HG03378 (cell line): ENCODE measurements at regions not wholly inside any gene's neighbourhood (a gene's known extent, or its start where the extent isn't known, plus 50 kb on each side); places are given as distances from the start of the nearest gene placed in this dataset.
"Not testable (repeated sequence)": the region's sequence is repeated elsewhere in the genome, so short reads cannot be mapped to it uniquely, and the experiment has no call there.

Experiments used
- ATAC-seq: cut with Tn5 transposase; IDR thresholded peaks from one replicate; pipeline ENCODE4 v1.9.1; 2021; ENCODE audit warnings: mild to moderate bottlenecking, moderate library complexity; ENCODE audit not compliant: unreplicated experiment

DNA sequence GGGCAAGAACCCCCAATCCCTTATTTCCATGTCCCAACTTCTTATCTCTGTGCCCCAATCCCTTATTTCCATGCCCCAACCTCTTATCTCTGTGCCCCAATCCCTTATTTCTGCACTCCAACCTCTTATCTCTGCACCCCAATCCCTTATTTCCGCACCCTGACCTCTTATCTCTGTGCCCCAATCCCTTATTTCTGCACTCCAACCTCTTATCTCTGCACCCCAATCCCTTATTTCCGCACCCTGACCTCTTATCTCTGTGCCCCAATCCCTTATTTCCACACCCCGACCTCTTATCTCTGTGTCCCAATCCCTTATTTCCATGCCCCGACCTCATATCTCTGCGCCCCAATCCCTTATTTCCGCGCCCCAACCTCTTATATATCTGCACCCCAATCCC is 150.8 kb upstream of the NR4A3 start:
- not testable (repeated sequence) for ATAC-seq

DNA sequence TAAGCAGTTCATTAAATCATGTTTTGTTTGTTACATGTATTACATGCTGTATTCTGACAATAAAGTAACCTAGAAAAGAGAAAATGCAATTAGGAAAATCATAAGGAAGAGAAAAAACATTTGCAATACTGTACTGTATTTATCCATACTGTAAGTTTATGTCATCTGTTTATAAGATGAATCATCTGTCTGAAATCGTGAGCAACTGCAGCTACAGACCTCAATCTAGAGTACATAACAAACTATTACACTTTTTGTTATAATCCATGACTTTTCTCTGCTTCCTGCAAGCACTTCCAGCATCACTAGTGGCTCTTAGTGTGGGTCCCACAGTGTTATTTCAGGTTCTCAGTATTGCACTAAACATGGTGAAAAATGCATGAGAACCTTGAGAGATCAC is 144.4 kb upstream of the NR4A3 start:
- ATAC-seq: no peak

DNA sequence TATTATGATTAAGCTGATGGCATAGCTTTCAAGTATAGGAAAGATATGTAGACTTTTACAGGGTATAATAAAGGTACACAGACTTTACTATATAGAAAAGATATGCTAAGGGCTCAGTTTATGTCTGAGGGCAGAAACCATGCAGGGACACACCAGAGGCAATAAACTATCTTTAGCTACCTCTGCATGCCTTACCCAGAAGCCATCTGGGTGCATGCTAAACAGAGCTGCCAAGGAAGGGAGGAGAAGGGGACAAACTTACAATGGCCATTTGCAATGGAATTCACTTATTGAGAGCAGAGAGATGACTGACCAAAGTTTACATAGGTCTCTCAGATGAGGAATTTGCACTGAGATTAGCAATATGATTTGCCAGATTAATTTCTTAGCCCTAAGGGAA is 143.1 kb upstream of the NR4A3 start:
- no peak for ATAC-seq

DNA sequence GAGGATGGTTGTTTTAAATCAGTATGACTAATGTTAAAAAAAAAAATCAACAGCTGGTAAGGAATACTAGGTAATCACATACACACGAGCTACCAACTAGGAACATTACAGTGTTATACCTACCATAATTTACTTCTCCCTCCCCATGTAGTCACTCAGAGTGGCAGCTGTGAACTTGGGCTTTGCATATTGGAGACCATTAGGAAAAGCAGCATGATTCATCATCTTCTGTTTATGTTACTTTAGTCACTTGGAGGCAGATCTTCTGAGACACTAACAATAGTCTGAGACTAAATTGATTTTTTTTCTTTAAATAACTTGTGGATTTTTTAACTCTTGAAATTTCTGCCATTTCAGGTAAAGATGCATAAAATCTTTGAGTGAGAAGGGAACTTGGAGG is 141.5 kb upstream of the NR4A3 start:
- ATAC-seq: no peak

DNA sequence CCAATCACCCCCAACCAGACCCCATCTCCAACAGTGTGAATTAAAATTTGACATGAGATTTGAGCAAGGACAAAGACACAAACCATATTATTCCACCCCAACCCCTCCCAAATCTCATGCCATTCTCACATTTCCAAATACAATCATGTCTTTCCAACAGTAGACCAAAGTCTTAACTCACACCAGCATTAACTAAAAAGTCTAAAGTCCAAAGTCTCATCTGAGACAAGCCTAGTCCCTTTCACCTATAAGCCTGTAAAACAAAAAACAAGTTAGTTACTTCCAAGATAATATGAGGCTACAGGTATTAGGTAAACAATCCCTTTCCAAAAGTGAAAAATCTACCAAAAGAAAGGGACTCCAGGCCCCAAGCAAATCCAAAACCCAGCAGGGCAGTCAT is 140.6 kb upstream of the NR4A3 start:
- ATAC-seq: no peak

DNA sequence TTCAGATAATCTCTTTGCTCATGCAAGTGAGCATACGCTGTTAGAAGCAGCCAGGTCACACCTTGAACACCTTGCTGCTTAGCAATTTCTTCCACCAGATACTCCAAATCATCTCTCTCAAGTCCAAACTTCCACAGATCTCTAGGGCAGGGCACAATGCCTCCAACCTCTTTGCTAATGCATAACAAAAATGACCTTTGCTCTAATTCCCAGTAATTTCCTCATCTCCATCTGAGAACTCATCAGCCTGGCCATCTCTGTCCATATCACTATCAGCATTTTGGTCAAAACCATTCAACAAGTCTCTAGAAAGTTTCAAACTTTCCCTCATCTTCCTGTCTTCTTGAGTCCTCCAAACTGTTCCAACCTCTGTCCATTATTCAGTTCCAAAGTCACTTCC is 139.3 kb upstream of the NR4A3 start:
- ATAC-seq: no peak

DNA sequence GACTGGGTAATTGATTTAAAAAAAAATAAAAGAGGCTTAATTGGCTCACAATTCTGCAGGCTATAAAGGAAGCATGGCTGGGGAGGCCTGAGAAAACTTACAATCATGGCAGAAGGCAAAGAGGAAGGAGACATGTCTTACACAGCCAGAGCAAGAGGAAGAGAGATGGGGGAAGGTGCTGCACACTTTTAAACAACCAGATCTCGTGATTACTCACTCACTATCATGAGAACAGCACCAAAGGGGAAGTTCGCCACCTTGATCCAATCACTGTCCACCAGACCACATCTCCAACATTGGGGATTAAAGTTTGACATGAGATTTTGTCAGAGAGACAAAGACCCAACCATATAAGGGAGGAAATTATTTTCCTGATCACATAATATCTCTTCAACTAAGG is 138.8 kb upstream of the NR4A3 start:
- no peak for ATAC-seq

DNA sequence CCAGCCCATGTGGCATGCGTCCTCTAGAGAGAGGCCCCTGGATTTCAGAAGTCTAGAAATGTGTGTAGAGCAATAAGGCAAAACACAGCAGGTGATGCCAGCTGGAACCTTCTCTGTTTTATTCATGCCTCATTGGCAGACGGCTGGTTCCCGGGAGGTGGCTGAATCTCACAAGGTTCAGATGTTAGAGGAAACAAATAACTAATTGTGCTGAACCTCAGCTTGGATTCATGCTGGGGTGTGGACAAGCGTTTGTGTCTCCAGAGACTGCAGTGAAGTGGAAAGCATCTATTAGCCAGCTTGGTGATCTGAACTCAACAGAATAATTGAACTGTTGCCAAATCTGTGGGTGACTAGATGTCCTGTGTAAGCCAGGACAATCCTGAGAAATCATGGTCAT is 131.1 kb upstream of the NR4A3 start:
- no peak for ATAC-seq

DNA sequence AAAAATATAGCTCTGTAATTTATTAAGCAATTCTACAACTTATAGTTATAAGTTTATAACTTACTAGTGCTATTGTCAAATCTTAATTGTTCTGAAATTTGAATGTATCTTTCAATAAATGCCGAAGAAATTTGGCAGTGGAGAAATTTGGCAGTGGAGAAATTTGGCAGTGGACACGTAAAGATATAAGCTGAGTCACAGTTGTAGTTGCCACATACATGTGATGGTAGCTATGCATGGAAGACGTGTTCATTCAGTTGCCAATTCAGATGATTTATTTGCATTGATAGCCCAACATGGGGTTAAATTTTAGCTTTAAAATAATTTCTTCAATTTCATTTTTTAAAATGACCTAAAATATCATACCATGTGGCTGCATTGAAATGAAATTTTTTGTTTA is 127.8 kb upstream of the NR4A3 start:
- no peak for ATAC-seq

DNA sequence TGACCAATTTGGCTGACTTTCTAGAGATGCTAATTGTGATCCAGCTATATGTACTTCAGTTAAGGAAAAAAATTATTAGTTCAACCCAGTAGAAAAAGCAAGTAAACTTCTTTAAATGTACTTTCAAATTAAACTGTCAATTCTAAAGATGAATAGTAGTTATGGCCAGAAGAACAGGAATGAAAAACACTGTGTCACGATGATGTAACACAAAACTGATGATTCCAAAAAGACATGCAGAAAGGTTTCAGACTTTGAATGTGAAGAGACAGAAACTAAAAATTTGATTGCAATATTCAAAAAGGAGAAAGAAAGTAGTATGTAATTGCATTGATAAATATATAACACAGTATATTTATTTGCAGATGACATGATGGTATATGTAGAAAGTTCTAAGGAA is 127.3 kb upstream of the NR4A3 start:
- no peak for ATAC-seq

DNA sequence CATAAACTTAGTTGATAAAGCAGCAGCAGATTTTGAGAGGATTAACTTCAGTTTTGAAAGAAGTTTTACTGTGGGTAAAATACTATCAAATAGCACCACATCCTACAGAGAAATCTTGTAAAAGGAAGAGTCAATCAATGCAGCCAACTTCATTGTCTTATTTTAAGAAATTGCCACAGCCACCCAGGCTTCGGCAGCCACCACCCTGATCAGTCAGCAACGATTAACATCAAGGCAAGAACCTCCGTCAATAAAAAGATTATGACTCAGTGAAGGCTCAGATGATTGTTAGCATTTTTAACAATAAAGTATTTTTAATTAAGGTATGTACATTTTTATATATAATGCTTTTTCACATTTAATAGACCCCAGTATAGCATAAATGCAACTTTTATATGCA is 122.3 kb upstream of the NR4A3 start:
- no peak for ATAC-seq

DNA sequence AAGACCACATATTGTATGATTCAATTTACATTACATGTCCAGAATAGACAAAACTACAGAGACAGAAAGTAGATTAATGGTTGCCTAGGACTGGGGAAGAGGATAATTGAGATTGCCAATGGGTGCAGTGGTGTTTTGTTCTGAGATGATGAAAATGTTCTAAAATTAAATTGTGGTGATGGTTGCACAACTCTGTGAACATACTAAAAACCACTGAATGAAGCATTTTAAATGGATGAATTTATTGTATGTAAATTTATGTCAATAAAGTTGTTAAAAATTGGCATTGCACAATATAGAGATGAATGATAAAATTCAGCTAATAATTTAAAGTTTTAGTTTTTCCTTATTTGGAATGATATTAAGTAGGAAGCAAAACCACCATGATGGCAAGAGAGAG is 109.5 kb upstream of the NR4A3 start:
- no peak for ATAC-seq

DNA sequence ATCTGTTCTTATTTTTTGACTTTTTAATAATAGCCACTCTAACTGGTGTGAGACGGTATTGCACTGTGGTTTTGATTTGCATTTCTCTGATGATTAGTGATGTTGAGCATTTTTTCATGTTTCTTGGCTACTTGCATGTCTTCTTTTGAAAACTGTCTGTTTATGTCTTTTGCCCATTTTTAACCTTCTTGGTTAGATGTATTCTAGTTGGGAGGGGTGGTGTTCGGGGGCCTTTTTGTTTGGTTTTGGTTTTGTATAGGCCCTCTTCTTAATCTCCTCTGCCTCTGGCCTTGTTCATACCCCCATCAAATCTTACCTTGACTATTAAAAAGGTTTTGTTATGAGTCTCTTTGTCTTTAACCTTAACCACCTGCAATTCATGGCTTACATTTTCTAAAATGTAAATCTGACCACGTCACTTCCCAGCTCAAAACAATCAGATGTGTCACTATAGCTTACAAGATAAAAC is 107.8 kb upstream of the NR4A3 start:
- ATAC-seq: peak; percentile 50

DNA sequence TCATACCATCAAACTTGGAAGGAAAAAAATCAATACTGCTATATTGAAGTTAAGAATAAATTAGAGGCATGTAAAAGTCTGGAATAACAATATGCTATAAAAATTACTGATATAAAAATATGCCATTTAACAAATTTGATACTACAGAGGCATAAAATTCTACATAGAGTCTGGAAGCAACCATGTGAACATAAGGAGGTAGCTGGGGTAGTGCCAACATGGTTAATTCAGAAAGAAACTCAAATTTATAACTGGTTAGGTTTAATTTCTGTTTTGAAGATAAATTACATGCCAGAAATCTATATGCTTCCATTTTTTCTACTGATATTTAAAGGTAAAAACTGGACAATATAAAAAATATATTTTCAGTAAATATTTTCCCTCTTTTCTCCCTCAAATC is 103.1 kb upstream of the NR4A3 start:
- ATAC-seq: no peak

DNA sequence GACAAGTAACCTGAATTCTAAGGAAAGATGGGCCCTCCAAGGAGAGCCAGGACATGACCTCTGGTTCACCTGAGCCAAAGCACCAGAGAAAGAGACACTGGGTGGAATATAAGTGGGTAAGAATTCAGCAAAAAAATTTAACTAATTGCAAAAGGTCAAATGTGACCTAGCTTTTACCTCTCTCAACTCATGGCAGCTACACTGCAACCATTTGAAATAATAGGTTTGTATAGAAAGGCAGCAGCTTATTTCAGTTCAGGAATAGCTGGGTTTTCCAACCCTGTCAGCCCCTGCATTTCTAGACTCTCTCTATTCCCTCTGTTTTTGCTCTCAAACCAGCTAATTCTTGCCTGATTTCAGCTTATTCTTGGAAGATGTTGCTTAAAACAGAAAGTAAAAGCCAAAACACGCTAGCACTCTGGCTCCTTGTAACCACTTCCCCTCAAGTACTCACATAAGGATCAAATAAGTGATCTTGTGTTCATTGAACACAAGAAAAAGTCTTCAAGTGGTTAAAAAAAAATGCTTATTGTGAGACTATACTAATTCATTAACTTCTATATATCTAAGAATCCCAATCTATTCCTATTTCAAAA is 101.1 kb upstream of the NR4A3 start:
- peak; percentile 71 for ATAC-seq

DNA sequence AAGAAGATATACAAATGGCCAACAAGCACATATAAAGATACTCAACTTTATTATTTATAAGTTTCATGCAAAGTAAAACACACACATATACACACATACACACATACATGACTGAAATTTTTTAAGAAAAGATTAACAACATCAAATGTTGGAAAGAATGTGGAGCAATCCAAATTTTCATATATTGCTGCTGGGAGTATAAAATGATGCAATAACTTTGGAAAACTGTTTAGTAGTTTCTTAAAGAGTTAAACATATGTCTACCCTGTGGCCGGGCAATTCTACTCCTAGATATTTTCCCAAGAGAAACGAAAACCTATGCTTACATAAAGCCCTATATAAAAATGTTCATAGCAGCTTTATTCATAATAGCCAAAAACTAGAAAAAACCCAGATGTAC is 99.8 kb upstream of the NR4A3 start:
- ATAC-seq: no peak

DNA sequence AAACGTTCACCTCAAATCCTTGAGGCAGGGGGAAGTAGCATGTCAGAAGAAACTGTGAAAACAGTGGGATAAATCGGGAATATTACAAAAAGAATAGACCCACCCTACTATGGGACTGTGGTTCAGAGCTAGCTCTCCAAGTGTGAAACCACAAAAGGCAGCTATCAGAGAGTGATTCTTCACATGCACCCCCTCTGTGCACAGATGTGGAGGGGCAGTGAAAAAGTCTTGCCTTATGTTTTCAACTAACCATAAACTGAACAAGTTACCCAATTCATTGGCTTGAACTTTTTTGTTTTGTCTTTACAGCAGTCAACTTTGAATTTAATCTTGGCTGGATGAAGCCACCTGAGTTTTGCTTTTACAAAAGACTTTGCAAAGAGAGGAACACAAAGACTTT is 98.8 kb upstream of the NR4A3 start:
- no peak for ATAC-seq

DNA sequence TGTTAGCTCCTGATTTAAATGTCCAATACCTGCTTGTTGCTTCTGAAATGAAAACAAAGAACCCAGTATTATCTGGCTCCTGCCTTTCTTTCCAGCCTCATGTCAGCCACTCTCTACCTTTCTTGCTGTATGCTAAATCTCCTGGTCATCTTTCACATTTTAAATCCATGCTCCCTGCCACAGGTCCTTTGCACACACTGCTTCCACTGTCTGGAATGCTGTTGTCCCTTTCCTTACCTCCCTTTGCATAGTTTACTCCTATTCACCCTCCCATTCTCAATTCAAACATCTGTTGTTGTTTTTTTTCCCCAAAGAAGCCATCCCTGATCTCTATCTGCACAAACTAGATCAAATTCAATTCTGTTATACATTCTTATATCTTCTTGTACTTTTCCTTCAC is 97.0 kb upstream of the NR4A3 start:
- ATAC-seq: no peak

DNA sequence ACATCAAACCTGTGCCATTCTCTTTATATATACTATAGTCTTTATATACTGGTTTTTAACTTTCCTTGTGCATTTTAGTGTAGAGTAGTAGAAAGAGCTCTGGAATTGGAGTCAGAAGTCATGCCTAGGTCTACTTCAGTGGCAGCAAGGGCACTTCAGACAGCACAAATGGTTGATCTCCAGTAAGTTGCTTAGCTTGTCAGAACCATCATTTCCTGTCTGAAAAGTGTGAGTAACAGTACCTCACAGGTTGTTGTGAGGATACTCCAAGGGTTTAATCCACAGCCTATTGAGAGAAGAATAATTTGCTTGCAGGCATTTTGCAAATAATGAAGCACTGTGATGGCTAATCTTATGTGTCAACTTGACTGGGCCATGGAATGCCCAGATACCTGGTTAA is 95.8 kb upstream of the NR4A3 start:
- ATAC-seq: no peak

DNA sequence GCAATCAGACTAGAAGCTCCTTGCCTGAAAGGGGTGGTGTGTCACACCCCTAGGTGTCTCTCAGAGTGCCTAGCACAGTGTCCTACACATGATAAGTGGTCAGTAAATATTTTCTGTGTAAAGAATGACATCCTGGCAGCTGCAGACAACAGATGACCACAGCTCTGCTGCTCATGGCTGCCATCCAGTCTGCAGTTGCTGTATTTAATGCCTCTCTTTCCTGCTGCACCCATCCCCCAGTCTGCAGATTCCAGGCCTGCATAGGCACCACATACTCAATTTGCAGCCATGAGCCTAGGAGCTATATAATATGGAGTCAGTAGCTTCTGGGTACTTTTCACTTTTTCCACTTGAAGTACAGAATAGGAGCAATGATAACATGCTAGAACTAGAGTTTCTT is 94.9 kb upstream of the NR4A3 start:
- ATAC-seq: no peak

DNA sequence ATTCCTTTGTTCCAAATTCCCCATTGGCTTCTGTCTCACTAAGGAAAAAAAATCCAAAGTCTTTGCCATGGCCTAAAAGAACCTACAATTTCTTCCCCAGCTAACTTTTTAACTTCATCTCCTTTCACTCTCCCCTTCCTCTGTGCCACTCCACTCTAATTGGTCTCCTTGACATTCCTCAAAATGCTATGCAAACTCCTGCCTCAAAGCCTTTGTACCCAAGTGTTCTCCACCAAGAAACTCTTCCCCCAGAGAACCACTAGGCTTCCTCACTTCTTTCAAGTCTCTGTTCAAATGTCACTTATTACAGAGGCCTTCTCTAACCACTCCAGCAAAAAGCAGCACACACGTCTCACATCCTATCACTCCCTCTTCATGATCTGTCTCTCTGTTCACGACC is 91.6 kb upstream of the NR4A3 start:
- no peak for ATAC-seq

DNA sequence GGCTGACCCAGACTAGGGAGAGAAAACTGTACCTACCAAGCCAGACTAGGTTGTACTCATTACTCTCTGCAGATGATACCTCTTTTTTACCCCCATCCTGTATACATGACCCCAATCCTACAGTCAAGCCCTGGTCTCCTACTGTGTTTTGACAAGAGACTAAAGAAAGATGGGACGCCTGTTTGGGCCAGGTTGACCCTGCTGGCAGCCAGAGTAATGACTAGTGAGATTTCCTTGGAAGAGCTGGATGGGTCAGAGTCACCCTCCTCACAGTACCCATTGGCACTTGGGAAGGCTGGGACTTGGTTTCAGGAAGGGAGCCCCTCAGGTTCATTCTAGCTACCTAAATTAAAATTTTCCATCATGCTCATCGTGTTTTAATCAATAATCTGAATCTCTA is 89.7 kb upstream of the NR4A3 start:
- no peak for ATAC-seq

DNA sequence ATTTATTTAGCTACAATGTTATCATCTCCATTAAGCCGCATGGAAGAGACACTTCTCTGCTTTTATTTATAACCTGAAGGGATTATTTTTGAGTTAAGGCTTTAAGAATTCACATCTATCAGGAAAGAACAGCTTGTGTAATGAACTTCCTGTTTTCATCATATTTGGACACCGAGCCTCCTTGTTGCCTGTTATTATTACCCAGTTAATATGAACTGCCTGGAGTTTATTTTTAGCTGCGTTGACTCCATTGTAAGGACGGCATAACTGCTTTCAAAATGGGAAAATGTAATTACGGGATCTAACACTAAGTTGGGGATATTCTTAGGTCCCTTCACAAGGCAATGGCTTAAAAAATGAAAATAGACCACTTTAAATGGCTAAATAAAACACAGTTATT is 89.0 kb upstream of the NR4A3 start:
- no peak for ATAC-seq

DNA sequence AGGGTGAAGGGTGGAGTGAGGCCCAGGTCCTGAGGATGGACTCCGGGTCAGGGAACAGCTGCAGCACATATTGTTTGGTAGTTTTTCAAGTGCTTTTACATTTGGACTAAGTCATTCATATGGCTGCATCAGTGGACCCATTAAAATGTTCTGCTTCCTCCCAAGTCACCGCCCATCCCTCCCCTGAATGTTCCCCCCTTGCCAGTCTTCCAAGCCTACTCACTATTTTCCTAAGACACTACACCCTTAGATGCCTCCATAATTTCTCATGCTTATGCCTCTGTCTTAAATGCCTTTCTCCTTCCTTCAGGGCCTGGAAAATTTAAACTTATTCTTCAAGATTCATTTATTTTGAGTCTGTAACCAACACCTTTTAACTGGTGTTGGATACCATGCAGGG is 86.6 kb upstream of the NR4A3 start:
- no peak for ATAC-seq
